ENCODE measurements at regions not wholly inside any gene's neighbourhood (a gene's known extent, or its start where the extent isn't known, plus 50 kb on each side); places are given as distances from the start of the nearest gene placed in this dataset.

DNA sequence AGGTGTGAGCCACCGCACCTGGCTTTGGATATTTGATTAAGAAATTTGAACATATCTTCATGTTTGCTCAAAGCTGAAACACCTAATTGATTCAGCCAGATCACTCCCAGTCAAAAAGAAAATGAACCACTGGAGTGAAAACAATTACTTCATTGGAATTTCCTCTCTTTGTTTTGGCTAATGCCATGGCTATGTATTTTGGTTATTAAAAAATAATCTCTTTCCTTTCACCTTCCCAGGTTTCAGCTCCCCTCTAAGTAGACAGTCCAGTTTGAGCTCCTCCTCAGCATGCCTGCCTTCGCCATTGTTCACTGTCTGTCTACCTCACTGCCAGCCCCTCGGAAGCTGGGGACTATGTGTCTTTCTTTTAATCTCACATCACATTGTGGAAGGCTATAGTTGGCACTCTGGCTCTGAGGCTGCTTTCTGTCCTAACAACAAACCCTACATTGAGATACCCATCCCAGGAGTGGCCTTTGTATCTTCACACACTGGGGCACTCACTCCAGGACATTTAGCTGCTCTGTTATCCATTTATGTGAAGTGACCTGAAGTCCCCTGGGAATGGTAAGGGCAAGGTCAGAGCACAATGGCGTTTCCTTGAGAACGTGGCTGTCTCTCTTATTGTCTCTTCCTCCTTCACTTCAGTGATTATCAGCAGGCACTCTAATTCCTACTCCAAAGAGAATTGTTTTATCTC is 764.0 kb upstream of the CITED2 start:
- TF ChIP-seq, protein P1, sequence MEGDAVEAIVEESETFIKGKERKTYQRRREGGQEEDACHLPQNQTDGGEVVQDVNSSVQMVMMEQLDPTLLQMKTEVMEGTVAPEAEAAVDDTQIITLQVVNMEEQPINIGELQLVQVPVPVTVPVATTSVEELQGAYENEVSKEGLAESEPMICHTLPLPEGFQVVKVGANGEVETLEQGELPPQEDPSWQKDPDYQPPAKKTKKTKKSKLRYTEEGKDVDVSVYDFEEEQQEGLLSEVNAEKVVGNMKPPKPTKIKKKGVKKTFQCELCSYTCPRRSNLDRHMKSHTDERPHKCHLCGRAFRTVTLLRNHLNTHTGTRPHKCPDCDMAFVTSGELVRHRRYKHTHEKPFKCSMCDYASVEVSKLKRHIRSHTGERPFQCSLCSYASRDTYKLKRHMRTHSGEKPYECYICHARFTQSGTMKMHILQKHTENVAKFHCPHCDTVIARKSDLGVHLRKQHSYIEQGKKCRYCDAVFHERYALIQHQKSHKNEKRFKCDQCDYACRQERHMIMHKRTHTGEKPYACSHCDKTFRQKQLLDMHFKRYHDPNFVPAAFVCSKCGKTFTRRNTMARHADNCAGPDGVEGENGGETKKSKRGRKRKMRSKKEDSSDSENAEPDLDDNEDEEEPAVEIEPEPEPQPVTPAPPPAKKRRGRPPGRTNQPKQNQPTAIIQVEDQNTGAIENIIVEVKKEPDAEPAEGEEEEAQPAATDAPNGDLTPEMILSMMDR (IDR thresholded peaks at IDR 0.05) = no peak
- no peak for TF ChIP-seq POLR2A (IDR thresholded peaks at IDR 0.05)

All from heart left ventricle (tissue), 13 donors.